OCI-LY7 (cell line): ENCODE measurements at regions not wholly inside any gene's neighbourhood (a gene's known extent, or its start where the extent isn't known, plus 50 kb on each side); places are given as distances from the start of the nearest gene placed in this dataset.

Experiments used
- BruUV-seq: library from RNA; stranded (reverse); fragments of 400-500 nt; replicated peaks from 2 replicates; lab custom pipeline; 2021; lab: Mats Ljungman, UMichigan
- CTCF ChIA-PET: fragments of 300-600 bp; sonication (Branson Sonifier 250); formaldehyde crosslinking; loops from one replicate; lab custom pipeline; 2022; ENCODE audit warnings: antibody characterized with exemption; ENCODE audit not compliant: unreplicated experiment; lab: Charles Lee
- POLR2A ChIA-PET: fragments of 300-600 bp; sonication (Branson Sonifier 250); formaldehyde crosslinking; loops from one replicate; lab custom pipeline; 2022; ENCODE audit warnings: antibody characterized with exemption; lab: Charles Lee
- DNase-seq: peaks from one replicate; pipeline ENCODE4 v3.0.0-alpha.2; 2015; ENCODE audit warnings: low spot score
- H2AFZ ChIP-seq: fragments of 200-600 bp; sonication (generic), shearing (Covaris generic); 2 replicates; pipeline ENCODE4 v1.6.1; 2014; ENCODE audit warnings: mild to moderate bottlenecking, antibody characterized with exemption, low read length, moderate library complexity
- H3K27ac ChIP-seq: fragments of 200-600 bp; sonication (generic); 2 replicates; pipeline ENCODE4 v1.5.1; 2014; ENCODE audit warnings: mixed run types, low read depth, mild to moderate bottlenecking, moderate library complexity, low read length, inconsistent platforms; ENCODE audit not compliant: poor library complexity, severe bottlenecking
- H3K36me3 ChIP-seq: fragments of 200-600 bp; sonication (generic); 2 replicates; pipeline ENCODE4 v1.6.1; 2014; ENCODE audit warnings: mild to moderate bottlenecking, antibody characterized with exemption, low read length, moderate library complexity, mixed read lengths; ENCODE audit not compliant: insufficient read depth
- H3K4me1 ChIP-seq: fragments of 200-600 bp; sonication (generic); 2 replicates; pipeline ENCODE4 v1.5.1; 2014; ENCODE audit warnings: mild to moderate bottlenecking, low read length; ENCODE audit not compliant: insufficient read depth, poor library complexity, severe bottlenecking
- H3K4me2 ChIP-seq: fragments of 200-600 bp; sonication (generic); 2 replicates; pipeline ENCODE4 v1.6.1; 2014; ENCODE audit warnings: mild to moderate bottlenecking, low read length
- H3K4me3 ChIP-seq: fragments of 200-600 bp; sonication (generic); 2 replicates; pipeline ENCODE4 v1.5.1; 2014; ENCODE audit warnings: mild to moderate bottlenecking, low read depth, low read length; ENCODE audit not compliant: poor library complexity, severe bottlenecking
- H3K79me2 ChIP-seq: fragments of 200-600 bp; sonication (generic); 2 replicates; pipeline ENCODE4 v1.6.1; 2016; ENCODE audit warnings: low read depth, mild to moderate bottlenecking, low read length, moderate library complexity, mixed read lengths; ENCODE audit not compliant: insufficient read depth
- H3K9me2 ChIP-seq: fragments of 200-600 bp; sonication (generic); 2 replicates; pipeline ENCODE4 v1.6.1; 2016; ENCODE audit warnings: mild to moderate bottlenecking, low read length, mixed read lengths; ENCODE audit not compliant: insufficient read depth
- H3K9me3 ChIP-seq: fragments of 200-600 bp; sonication (generic); 2 replicates; pipeline ENCODE4 v1.6.1; 2014; ENCODE audit warnings: mild to moderate bottlenecking, mixed run types, low read length, mixed read lengths
- H4K20me1 ChIP-seq: fragments of 200-600 bp; sonication (generic); 2 replicates; pipeline ENCODE4 v1.6.1; 2014; ENCODE audit warnings: mild to moderate bottlenecking, antibody characterized with exemption, low read length, moderate library complexity, mixed read lengths; ENCODE audit not compliant: insufficient read depth
- EZH2phosphoT487 ChIP-seq: fragments of 200-600 bp; sonication (generic); IDR thresholded peaks from 2 replicates; pipeline ENCODE4 v1.6.1; 2018; ENCODE audit warnings: low read depth, borderline replicate concordance, mild to moderate bottlenecking, mixed run types, antibody characterized with exemption, low read length, moderate library complexity, mixed read lengths
- intact Hi-C: fragments of 100-400 bp; cut with micrococcal nuclease; formaldehyde crosslinking; loops from one replicate; pipeline ENCODE4 v1.10.0; 2022; ENCODE audit not compliant: unreplicated experiment
- TF ChIP-seq, protein P1 (sequence below): fragments of 200-600 bp; sonication (generic); conservative IDR thresholded peaks from 2 replicates; pipeline ENCODE4 v1.5.1; 2014; ENCODE audit warnings: mild to moderate bottlenecking, antibody characterized with exemption, low read length, moderate library complexity, mixed read lengths

- no TSS peak for BruUV-seq
- H3K36me3 ChIP-seq, result no peaks in the 10 kb centered on the region
- H3K4me3 ChIP-seq, result no peak overlapping the region
- intact Hi-C loops, result no loop called here
- no peak overlapping the region for H3K27ac ChIP-seq
- no peaks in the 10 kb centered on the region for H3K4me1 ChIP-seq
- H2AFZ ChIP-seq, result no peak overlapping the region
- no peaks in the 10 kb centered on the region for H3K9me2 ChIP-seq
- no peak for TF ChIP-seq EZH2phosphoT487
- TF ChIP-seq, protein P1, sequence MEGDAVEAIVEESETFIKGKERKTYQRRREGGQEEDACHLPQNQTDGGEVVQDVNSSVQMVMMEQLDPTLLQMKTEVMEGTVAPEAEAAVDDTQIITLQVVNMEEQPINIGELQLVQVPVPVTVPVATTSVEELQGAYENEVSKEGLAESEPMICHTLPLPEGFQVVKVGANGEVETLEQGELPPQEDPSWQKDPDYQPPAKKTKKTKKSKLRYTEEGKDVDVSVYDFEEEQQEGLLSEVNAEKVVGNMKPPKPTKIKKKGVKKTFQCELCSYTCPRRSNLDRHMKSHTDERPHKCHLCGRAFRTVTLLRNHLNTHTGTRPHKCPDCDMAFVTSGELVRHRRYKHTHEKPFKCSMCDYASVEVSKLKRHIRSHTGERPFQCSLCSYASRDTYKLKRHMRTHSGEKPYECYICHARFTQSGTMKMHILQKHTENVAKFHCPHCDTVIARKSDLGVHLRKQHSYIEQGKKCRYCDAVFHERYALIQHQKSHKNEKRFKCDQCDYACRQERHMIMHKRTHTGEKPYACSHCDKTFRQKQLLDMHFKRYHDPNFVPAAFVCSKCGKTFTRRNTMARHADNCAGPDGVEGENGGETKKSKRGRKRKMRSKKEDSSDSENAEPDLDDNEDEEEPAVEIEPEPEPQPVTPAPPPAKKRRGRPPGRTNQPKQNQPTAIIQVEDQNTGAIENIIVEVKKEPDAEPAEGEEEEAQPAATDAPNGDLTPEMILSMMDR, result no peak
- no peak for DNase-seq
- ChIA-PET CTCF (no interaction called here), POLR2A (interaction anchor here (0.7 kb wide), 1 partner anchor 135 kb away, joined by 3 read pairs; no protein-coding TSS in a partner anchor)
- H4K20me1 ChIP-seq, result no peaks in the 10 kb centered on the region
- no peaks in the 10 kb centered on the region for H3K79me2 ChIP-seq
- H3K9me3 ChIP-seq, result no peaks in the 10 kb centered on the region
- H3K4me2 ChIP-seq, result no peak overlapping the region
Measured at GRCh38 chr3:115552007-115552406, 71.3 kb upstream of the GAP43 start.

DNA sequence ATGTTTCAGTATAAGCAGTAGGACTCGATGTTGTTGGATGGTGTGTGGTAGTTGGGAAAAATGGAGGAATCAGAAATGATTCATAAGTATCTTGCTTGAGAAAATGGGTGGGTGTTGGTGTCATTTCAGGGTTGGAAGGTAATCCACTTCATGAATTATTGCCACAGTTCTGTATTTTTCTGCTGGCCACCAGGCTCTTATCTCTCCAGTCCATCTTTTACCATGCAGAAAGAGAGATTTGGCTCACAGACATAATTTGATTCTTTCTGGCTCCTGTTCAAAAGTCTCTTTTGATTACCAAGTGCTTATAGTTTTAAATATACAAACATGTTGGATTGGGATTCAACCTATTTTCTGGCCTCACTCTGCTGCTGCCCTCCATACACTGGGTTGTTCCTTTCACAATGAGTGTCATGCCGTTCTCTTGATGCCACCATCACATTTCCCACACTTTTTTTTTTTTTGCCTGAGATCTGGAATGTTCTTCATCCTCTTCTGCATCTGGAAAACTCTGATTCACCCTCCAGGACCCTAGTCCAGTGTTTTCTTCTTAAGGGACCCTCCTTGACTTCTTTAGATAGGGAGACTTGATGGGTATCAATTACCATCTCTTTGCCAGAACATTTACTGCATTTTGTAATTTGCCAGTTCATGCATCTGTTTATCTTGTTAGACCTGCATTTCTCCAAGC lies 69.4 kb upstream of the GAP43 start:
- H3K9me2 ChIP-seq, result no peaks in the 10 kb centered on the region
- BruUV-seq, result no TSS peak
- no peak overlapping the region for H3K4me3 ChIP-seq
- no peaks in the 10 kb centered on the region for H3K4me1 ChIP-seq
- H3K9me3 ChIP-seq, result no peaks in the 10 kb centered on the region
- no peak overlapping the region for H3K27ac ChIP-seq
- TF ChIP-seq EZH2phosphoT487, result no peak
- TF ChIP-seq, protein P1, result no peak
- ChIA-PET CTCF (no interaction called here), POLR2A (no interaction called here)
- no peak overlapping the region for H2AFZ ChIP-seq
- H4K20me1 ChIP-seq, result no peaks in the 10 kb centered on the region
- no peak overlapping the region for H3K4me2 ChIP-seq
- no peak for DNase-seq
- intact Hi-C loops, result no loop called here
- no peaks in the 10 kb centered on the region for H3K36me3 ChIP-seq
- H3K79me2 ChIP-seq, result no peaks in the 10 kb centered on the region

- Histone ChIP-seq H3K4me3 (no peak overlapping the region), H2AFZ (no peak overlapping the region), H3K9me2 (no peaks in the 10 kb centered on the region), H3K79me2 (no peaks in the 10 kb centered on the region), H3K4me1 (no peaks in the 10 kb centered on the region), H3K4me2 (no peak overlapping the region), H3K27ac (no peak overlapping the region), H3K9me3 (no peaks in the 10 kb centered on the region), H3K36me3 (no peaks in the 10 kb centered on the region), H4K20me1 (no peaks in the 10 kb centered on the region)
- no peak for TF ChIP-seq EZH2phosphoT487
- TF ChIP-seq, protein P1, result no peak
- CTCF ChIA-PET, result no interaction called here
- no TSS peak for BruUV-seq
- POLR2A ChIA-PET, result no interaction called here
- intact Hi-C loops, result no loop called here
- DNase-seq, result no peak
Measured at GRCh38 chr3:115554487-115554807, 68.9 kb upstream of the GAP43 start.
